HG02610 (cell line): ENCODE measurements at regions not wholly inside any gene's neighbourhood (a gene's known extent, or its start where the extent isn't known, plus 50 kb on each side); places are given as distances from the start of the nearest gene placed in this dataset.

Experiments used
- ATAC-seq: cut with Tn5 transposase; IDR thresholded peaks from one replicate; pipeline ENCODE4 v1.9.1; 2021; ENCODE audit warnings: mild to moderate bottlenecking, moderate library complexity; ENCODE audit not compliant: unreplicated experiment

- no peak for ATAC-seq
These were observed 248.7 kb upstream of the TNP1 start for GRCh38 chr2:217108575-217109027.

GRCh38 chr2:217108086-217108485 is 248.2 kb upstream of the TNP1 start:
- no peak for ATAC-seq

- no peak for ATAC-seq
These were observed 247.6 kb upstream of the TNP1 start for GRCh38 chr2:217107480-217107879.

- ATAC-seq, result no peak
These were observed 246.8 kb upstream of the TNP1 start for GRCh38 chr2:217106650-217107014.

GRCh38 chr2:217105733-217106649 is 246.1 kb upstream of the TNP1 start:
- ATAC-seq, result no peak

GRCh38 chr2:217103752-217104545 is 244.1 kb upstream of the TNP1 start:
- no peak for ATAC-seq

- ATAC-seq, result no peak
These were observed 243.1 kb upstream of the TNP1 start for GRCh38 chr2:217102956-217103355.

GRCh38 chr2:217101972-217102371 is 242.1 kb upstream of the TNP1 start:
- ATAC-seq, result peak; percentile 82

GRCh38 chr2:217099561-217099960 is 239.7 kb upstream of the TNP1 start:
- no peak for ATAC-seq

- no peak for ATAC-seq
These were observed 238.6 kb upstream of the TNP1 start for GRCh38 chr2:217098435-217098834.

- ATAC-seq, result no peak
These were observed 237.5 kb upstream of the TNP1 start for GRCh38 chr2:217097346-217097745.

GRCh38 chr2:217096474-217097225 is 236.8 kb upstream of the TNP1 start:
- no peak for ATAC-seq

- ATAC-seq, result no peak
These were observed 235.8 kb upstream of the TNP1 start for GRCh38 chr2:217095511-217096205.

GRCh38 chr2:217092710-217093379 is 233.0 kb upstream of the TNP1 start:
- no peak for ATAC-seq

- ATAC-seq, result no peak
These were observed 231.7 kb upstream of the TNP1 start for GRCh38 chr2:217091531-217091930.

GRCh38 chr2:217090884-217091283 is 231.0 kb upstream of the TNP1 start:
- no peak for ATAC-seq

GRCh38 chr2:217090024-217090473 is 230.2 kb upstream of the TNP1 start:
- ATAC-seq, result peak; percentile 80

GRCh38 chr2:217086718-217087117 is 226.9 kb upstream of the TNP1 start:
- no peak for ATAC-seq

- ATAC-seq, result peak; percentile 43
These were observed 226.2 kb upstream of the TNP1 start for GRCh38 chr2:217086038-217086522.

GRCh38 chr2:217085543-217085942 is 225.7 kb upstream of the TNP1 start:
- no peak for ATAC-seq
